C4-2B (cell line): ENCODE measurements at regions not wholly inside any gene's neighbourhood (a gene's known extent, or its start where the extent isn't known, plus 50 kb on each side); places are given as distances from the start of the nearest gene placed in this dataset.
A peak's percentile ranks its signal among the peaks of the same experiment; 100 is the strongest.

ENCODE experiments used
- H3K27ac ChIP-seq: fragments of 450-650 bp; 2 replicates; pipeline ENCODE4 v1.5.1; 2017
- CTCF ChIP-seq: fragments of 450-650 bp; conservative IDR thresholded peaks from 2 replicates; pipeline ENCODE4 v1.5.1; 2017; ENCODE audit warnings: mild to moderate bottlenecking
- ZFX ChIP-seq: fragments of 450-650 bp; IDR thresholded peaks from 2 replicates; pipeline ENCODE4 v1.6.1; 2017

GRCh38 chr20:11550657-11551338 is 366.9 kb upstream of the BTBD3 start:
- no peak for TF ChIP-seq CTCF
- no peak for TF ChIP-seq ZFX

GRCh38 chr20:11551479-11551878 is 366.2 kb upstream of the BTBD3 start:
- no peak for TF ChIP-seq ZFX
- no peak for TF ChIP-seq CTCF
- H3K27ac ChIP-seq = no peak overlapping the region

More at GRCh38 chr20:11550657-11551338, 366.9 kb upstream of the BTBD3 start:
- H3K27ac ChIP-seq = no peak overlapping the region

GRCh38 chr20:11553603-11554002 is 364.1 kb upstream of the BTBD3 start:
- TF ChIP-seq CTCF = peak; percentile 52
- TF ChIP-seq ZFX = no peak
- no peak overlapping the region for H3K27ac ChIP-seq

GRCh38 chr20:11555510-11555909 is 362.2 kb upstream of the BTBD3 start:
- no peak for TF ChIP-seq CTCF
- TF ChIP-seq ZFX = no peak
- no peak overlapping the region for H3K27ac ChIP-seq

GRCh38 chr20:11556410-11556809 is 361.3 kb upstream of the BTBD3 start:
- TF ChIP-seq ZFX (no peak), CTCF (no peak)
- H3K27ac ChIP-seq = no peak overlapping the region

- no peak overlapping the region for H3K27ac ChIP-seq
- TF ChIP-seq CTCF = no peak
Measured at GRCh38 chr20:11564491-11564890, 353.2 kb upstream of the BTBD3 start.

GRCh38 chr20:11569163-11569562 is 348.5 kb upstream of the BTBD3 start:
- H3K27ac ChIP-seq = no peak overlapping the region
- no peak for TF ChIP-seq CTCF
- no peak for TF ChIP-seq ZFX
